Neuronal stem cell (in vitro differentiated cells): ENCODE measurements at regions not wholly inside any gene's neighbourhood (a gene's known extent, or its start where the extent isn't known, plus 50 kb on each side); places are given as distances from the start of the nearest gene placed in this dataset.

Experiments
- DNase-seq: peaks from one replicate; pipeline ENCODE4 v3.0.0-alpha.2; 2013; ENCODE audit warnings: low spot score
- H2AFZ ChIP-seq: one replicate; pipeline ENCODE4 v1.6.1; 2013; ENCODE audit warnings: mild to moderate bottlenecking, low read length, inconsistent platforms
- H2AK5ac ChIP-seq: 2 replicates; pipeline ENCODE4 v1.6.1; 2013; ENCODE audit warnings: low read depth, mild to moderate bottlenecking, inconsistent platforms, low read length, moderate library complexity, mixed read lengths
- H2BK120ac ChIP-seq: 2 replicates; pipeline ENCODE4 v1.6.1; 2013; ENCODE audit warnings: low read depth, mild to moderate bottlenecking, inconsistent platforms, low read length, moderate library complexity, mixed read lengths
- H2BK12ac ChIP-seq: one replicate; pipeline ENCODE4 v1.6.1; 2013; ENCODE audit warnings: low read length, inconsistent platforms
- H2BK15ac ChIP-seq: 2 replicates; pipeline ENCODE4 v1.6.1; 2013; ENCODE audit warnings: mild to moderate bottlenecking, low read length, inconsistent platforms, mixed read lengths
- H2BK5ac ChIP-seq: one replicate; pipeline ENCODE4 v1.6.1; 2013; ENCODE audit warnings: inconsistent platforms, mild to moderate bottlenecking, low read length, moderate library complexity
- H3K14ac ChIP-seq: one replicate; pipeline ENCODE4 v1.6.1; 2013; ENCODE audit warnings: low read length, inconsistent platforms
- H3K18ac ChIP-seq: 2 replicates; pipeline ENCODE4 v1.6.1; 2013; ENCODE audit warnings: low read length, inconsistent platforms
- H3K23ac ChIP-seq: 2 replicates; pipeline ENCODE4 v1.6.1; 2013; ENCODE audit warnings: low read depth, mild to moderate bottlenecking, mixed read lengths, low read length, inconsistent platforms; ENCODE audit not compliant: poor library complexity
- H3K27ac ChIP-seq: replicated peaks from 3 replicates; pipeline ENCODE4 v1.5.1; 2013; ENCODE audit warnings: low read length, inconsistent platforms
- H3K27me3 ChIP-seq, 3 experiments: 2 replicates each; pipeline ENCODE4 v1.6.1; 2013; ENCODE audit warnings: low read length in 3 of 3, mild to moderate bottlenecking in 2 of 3, inconsistent platforms in 1 of 3, low read depth in 1 of 3, mixed read lengths in 1 of 3, moderate library complexity in 1 of 3; ENCODE audit not compliant: control insufficient read depth in 3 of 3, insufficient read depth in 3 of 3
- H3K36me3 ChIP-seq, 2 donors: replicated peaks in 1 of 2; 2 replicates each; pipeline ENCODE4 v1.6.1; 2013; ENCODE audit warnings: low read length in 2 of 2; ENCODE audit not compliant: control insufficient read depth in 2 of 2, insufficient read depth in 2 of 2
- H3K4ac ChIP-seq: 2 replicates; pipeline ENCODE4 v1.6.1; 2013; ENCODE audit warnings: inconsistent platforms, mild to moderate bottlenecking, low read length, moderate library complexity
- H3K4me1 ChIP-seq, 2 donors: 1 replicate in 1 of 2; 2 replicates in 1 of 2; pipeline ENCODE4 v1.6.1; 2013; ENCODE audit warnings: low read length in 2 of 2, low read depth in 1 of 2; ENCODE audit not compliant: control insufficient read depth in 2 of 2, insufficient read depth in 1 of 2
- H3K4me2 ChIP-seq: one replicate; pipeline ENCODE4 v1.6.1; 2013; ENCODE audit warnings: mild to moderate bottlenecking, low read length, inconsistent platforms; ENCODE audit not compliant: insufficient read depth, poor library complexity, severe bottlenecking
- H3K4me3 ChIP-seq, 2 donors: 2 replicates each; pipeline ENCODE4 v1.5.1; 2013; ENCODE audit warnings: low read length in 2 of 2, mild to moderate bottlenecking in 2 of 2, inconsistent platforms in 1 of 2, moderate library complexity in 1 of 2
- H3K79me1 ChIP-seq: one replicate; pipeline ENCODE4 v1.6.1; 2013; ENCODE audit warnings: low read depth, mild to moderate bottlenecking, inconsistent platforms, low read length, moderate library complexity
- H3K9ac ChIP-seq: one replicate; pipeline ENCODE4 v1.6.1; 2013; ENCODE audit warnings: mild to moderate bottlenecking, low read depth, low read length, inconsistent platforms; ENCODE audit not compliant: poor library complexity
- H3K9me3 ChIP-seq, 2 donors: replicated peaks in 1 of 2; 2 replicates each; pipeline versions ENCODE3 to v1.6.1; 2013; ENCODE audit warnings: low read length in 2 of 2, mild to moderate bottlenecking in 2 of 2, inconsistent platforms in 1 of 2, low read depth in 1 of 2, mixed read lengths in 1 of 2, moderate library complexity in 1 of 2; ENCODE audit not compliant: control insufficient read depth in 2 of 2, insufficient read depth in 1 of 2
- H4K8ac ChIP-seq: one replicate; pipeline ENCODE4 v1.6.1; 2013; ENCODE audit warnings: low read depth, mild to moderate bottlenecking, inconsistent platforms, low read length, moderate library complexity
- H4K91ac ChIP-seq: one replicate; pipeline ENCODE4 v1.6.1; 2013; ENCODE audit warnings: low read length, low read depth, mild to moderate bottlenecking, inconsistent platforms; ENCODE audit not compliant: poor library complexity
- WGBS, 2 donors: extraction: QIAGEN DNeasy Blood & Tissue Kit; methylation state at CpG; one replicate each; pipeline ENCODE4 v1.1.7; 2013; ENCODE audit warnings: missing lambda C conversion rate in 2 of 2, mixed read lengths in 1 of 2; ENCODE audit not compliant: insufficient read length in 2 of 2, insufficient replicate concordance in 1 of 2; ENCODE audit errors: extremely low coverage in 2 of 2; 5-methylcytosine and 5-hydroxymethylcytosine counted together

GRCh38 chr21:14678973-14679574 lies 133.0 kb upstream of the SAMSN1 start:
- Histone ChIP-seq H3K23ac (no peak overlapping the region), H3K27me3 (no peaks in the 10 kb centered on the region), H2BK5ac (no peak overlapping the region), H3K27ac (no peak overlapping the region), H3K4me2 (no peak overlapping the region), H3K4ac (no peak overlapping the region), H3K4me1 (no peaks in the 10 kb centered on the region), H2BK120ac (no peak overlapping the region), H2BK15ac (no peak overlapping the region), H3K4me3 (no peak overlapping the region), H3K14ac (no peak overlapping the region), H3K36me3 (no peaks in the 10 kb centered on the region), H4K91ac (no peak overlapping the region), H3K9ac (no peak overlapping the region), H3K18ac (no peak overlapping the region), H3K9me3 (peaks cover 0 to 1% of the 10 kb centered on the region in 2 donors), H3K79me1 (no peaks in the 10 kb centered on the region), H2AK5ac (no peak overlapping the region), H4K8ac (no peak overlapping the region), H2BK12ac (no peak overlapping the region), H2AFZ (no peak overlapping the region)
- WGBS, 2 donors, result no CpG with 5 or more reads among the region's 3 CpGs
- DNase-seq, result no peak

GRCh38 chr21:14677639-14678179 lies 131.6 kb upstream of the SAMSN1 start:
- no peak overlapping the region for H2BK120ac ChIP-seq
- no peak overlapping the region for H3K18ac ChIP-seq
- H3K23ac ChIP-seq, result no peak overlapping the region
- H2BK15ac ChIP-seq, result no peak overlapping the region
- no peaks in the 10 kb centered on the region for H3K36me3 ChIP-seq
- peaks cover 0 to 1% of the 10 kb centered on the region in 2 donors for H3K9me3 ChIP-seq
- no peak for DNase-seq
- no peak overlapping the region for H4K91ac ChIP-seq
- no peak overlapping the region for H3K4me2 ChIP-seq
- H2AFZ ChIP-seq, result no peak overlapping the region
- H3K4ac ChIP-seq, result no peak overlapping the region
- 100% methylated on average over 1 of the region's 9 CpGs; no CpG with 5 or more reads in 1 of the 2 donors for WGBS, 2 donors
- no peak overlapping the region for H2BK12ac ChIP-seq
- no peak overlapping the region for H3K27ac ChIP-seq
- H3K79me1 ChIP-seq, result no peaks in the 10 kb centered on the region
- H3K27me3 ChIP-seq, result no peaks in the 10 kb centered on the region
- no peak overlapping the region for H4K8ac ChIP-seq
- H3K14ac ChIP-seq, result no peak overlapping the region
- no peak overlapping the region for H3K4me3 ChIP-seq
- H2AK5ac ChIP-seq, result no peak overlapping the region
- H2BK5ac ChIP-seq, result no peak overlapping the region
- no peaks in the 10 kb centered on the region for H3K4me1 ChIP-seq
- no peak overlapping the region for H3K9ac ChIP-seq

GRCh38 chr21:14677013-14677412 lies 130.9 kb upstream of the SAMSN1 start:
- Histone ChIP-seq H2BK15ac (no peak overlapping the region), H3K9me3 (peaks cover 0 to 1% of the 10 kb centered on the region in 2 donors), H3K4ac (no peak overlapping the region), H3K14ac (no peak overlapping the region), H2AK5ac (no peak overlapping the region), H3K4me1 (no peaks in the 10 kb centered on the region), H3K18ac (no peak overlapping the region), H3K79me1 (no peaks in the 10 kb centered on the region), H3K9ac (no peak overlapping the region), H2BK12ac (no peak overlapping the region), H3K4me3 (no peak overlapping the region), H3K27ac (no peak overlapping the region), H3K23ac (no peak overlapping the region), H4K91ac (no peak overlapping the region), H2BK5ac (no peak overlapping the region), H3K4me2 (no peak overlapping the region), H2AFZ (no peak overlapping the region), H3K36me3 (no peaks in the 10 kb centered on the region), H2BK120ac (no peak overlapping the region), H4K8ac (no peak overlapping the region), H3K27me3 (no peaks in the 10 kb centered on the region)
- DNase-seq, result no peak

GRCh38 chr21:14675774-14676530 lies 129.8 kb upstream of the SAMSN1 start:
- no peak overlapping the region for H3K27ac ChIP-seq
- H2BK12ac ChIP-seq, result no peak overlapping the region
- no peak overlapping the region for H3K4ac ChIP-seq
- H3K18ac ChIP-seq, result no peak overlapping the region
- no peak overlapping the region for H3K9ac ChIP-seq
- H3K14ac ChIP-seq, result no peak overlapping the region
- no peaks in the 10 kb centered on the region for H3K4me1 ChIP-seq
- H3K9me3 ChIP-seq, result peaks cover 0 to 1% of the 10 kb centered on the region in 2 donors
- no peak overlapping the region for H4K91ac ChIP-seq
- no CpG with 5 or more reads among the region's 7 CpGs for WGBS, 2 donors
- H2BK120ac ChIP-seq, result no peak overlapping the region
- no peak overlapping the region for H3K4me2 ChIP-seq
- no peak overlapping the region for H3K4me3 ChIP-seq
- no peak overlapping the region for H2AK5ac ChIP-seq
- H2BK5ac ChIP-seq, result no peak overlapping the region
- DNase-seq, result no peak
- H3K79me1 ChIP-seq, result no peaks in the 10 kb centered on the region
- H3K23ac ChIP-seq, result no peak overlapping the region
- H2AFZ ChIP-seq, result no peak overlapping the region
- H3K36me3 ChIP-seq, result no peaks in the 10 kb centered on the region
- no peak overlapping the region for H4K8ac ChIP-seq
- H2BK15ac ChIP-seq, result no peak overlapping the region
- no peaks in the 10 kb centered on the region for H3K27me3 ChIP-seq
